ENCODE measurements at regions not wholly inside any gene's neighbourhood (a gene's known extent, or its start where the extent isn't known, plus 50 kb on each side); places are given as distances from the start of the nearest gene placed in this dataset.

DNA sequence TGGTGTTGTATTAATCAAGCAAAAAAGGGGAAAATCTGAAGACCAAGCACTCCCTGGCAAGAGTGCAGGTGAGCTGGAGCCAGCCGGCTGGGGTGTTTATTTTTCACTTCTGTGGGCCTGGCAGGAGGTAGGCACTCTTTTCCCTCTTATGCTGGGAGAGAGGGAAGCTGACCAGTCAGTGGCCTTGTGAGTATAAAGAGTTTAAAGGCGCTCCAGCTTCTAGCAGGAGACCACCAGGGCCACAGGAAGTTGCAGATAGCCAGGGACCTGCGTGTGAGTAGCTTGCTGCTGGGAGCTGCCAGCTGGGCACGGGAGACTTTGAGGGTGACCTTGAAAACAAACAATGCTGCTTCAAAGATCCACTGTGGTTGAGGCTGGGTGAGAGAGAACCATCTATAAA lies 217.4 kb upstream of the PWP1 start:
- Histone ChIP-seq H3K4me3 (replicated peaks in 1 of 3; ENCODE audit: insufficient read depth in 1 of 3, low read depth in 2 of 3, low read length in 3 of 3) (no peak overlapping the region), H4K20me1 (ENCODE audit: insufficient read depth, low read length) (0 out of 2 replicates have a peak, but pooled peaks cover 5% of the 10 kb centered on the region), H3K79me2 (ENCODE audit: insufficient read depth, low read length) (no peaks in the 10 kb centered on the region), H3K4me1 (ENCODE audit: insufficient read depth, low read length) (peaks cover 23% of the 10 kb centered on the region), H3K36me3 (replicated peaks in 1 of 2; ENCODE audit: control insufficient read depth in 1 of 2, insufficient read depth in 2 of 2, low read length in 2 of 2) (no peaks in the 10 kb centered on the region), H3K27me3 (ENCODE audit: control insufficient read depth in 1 of 2, insufficient read depth in 2 of 2, low read length in 2 of 2) (no peaks in the 10 kb centered on the region), H3K9ac (ENCODE audit: insufficient read depth, low read depth, low read length) (no peak overlapping the region), H2AFZ (ENCODE audit: low read length) (no peak overlapping the region), H3K9me3 (ENCODE audit: low read length) (no peaks in the 10 kb centered on the region), H3K27ac (ENCODE audit: extremely low read length, insufficient read depth, low read length) (no peak overlapping the region), H3K4me2 (ENCODE audit: low read depth, low read length) (no peak overlapping the region)
- TF ChIP-seq EP300 (IDR thresholded peaks at IDR 0.05; ENCODE audit: low read depth in 2 of 2, low read length in 2 of 2) (no peak), EP300 (CRISPR knock-in tag; IDR thresholded peaks at IDR 0.05; ENCODE audit: borderline replicate concordance) (no peak), POLR2G (IDR thresholded peaks at IDR 0.05; ENCODE audit: low read depth, low read length) (no peak), ELK4 (CRISPR knock-in tag; IDR thresholded peaks at IDR 0.05; ENCODE audit: borderline replicate concordance) (no peak), ZMAT5 (CRISPR knock-in tag; IDR thresholded peaks at IDR 0.05; ENCODE audit: borderline replicate concordance, low read depth) (no peak), ZBTB49 (CRISPR knock-in tag; IDR thresholded peaks at IDR 0.05; ENCODE audit: borderline replicate concordance) (no peak), BRCA1 (CRISPR knock-in tag; IDR thresholded peaks at IDR 0.05) (no peak), NFIC (IDR thresholded peaks at IDR 0.05; ENCODE audit: low read length) (no peak), AKAP8 (CRISPR knock-in tag; IDR thresholded peaks at IDR 0.05) (no peak), NPAS2 (CRISPR knock-in tag; IDR thresholded peaks at IDR 0.05; ENCODE audit: borderline replicate concordance) (no peak), ZNF337 (CRISPR knock-in tag; IDR thresholded peaks at IDR 0.05; ENCODE audit: borderline replicate concordance, low read depth) (no peak), NR2F1 (CRISPR knock-in tag; IDR thresholded peaks at IDR 0.05) (no peak), ZNF276 (CRISPR knock-in tag; IDR thresholded peaks at IDR 0.05; ENCODE audit: low read depth) (no peak), ARNT (IDR thresholded peaks at IDR 0.05) (no peak), MYC (CRISPR knock-in tag; IDR thresholded peaks at IDR 0.05; ENCODE audit: borderline replicate concordance) (no peak), TRIM24 (CRISPR knock-in tag; IDR thresholded peaks at IDR 0.05) (no peak)
- TF ChIP-seq, protein P1, sequence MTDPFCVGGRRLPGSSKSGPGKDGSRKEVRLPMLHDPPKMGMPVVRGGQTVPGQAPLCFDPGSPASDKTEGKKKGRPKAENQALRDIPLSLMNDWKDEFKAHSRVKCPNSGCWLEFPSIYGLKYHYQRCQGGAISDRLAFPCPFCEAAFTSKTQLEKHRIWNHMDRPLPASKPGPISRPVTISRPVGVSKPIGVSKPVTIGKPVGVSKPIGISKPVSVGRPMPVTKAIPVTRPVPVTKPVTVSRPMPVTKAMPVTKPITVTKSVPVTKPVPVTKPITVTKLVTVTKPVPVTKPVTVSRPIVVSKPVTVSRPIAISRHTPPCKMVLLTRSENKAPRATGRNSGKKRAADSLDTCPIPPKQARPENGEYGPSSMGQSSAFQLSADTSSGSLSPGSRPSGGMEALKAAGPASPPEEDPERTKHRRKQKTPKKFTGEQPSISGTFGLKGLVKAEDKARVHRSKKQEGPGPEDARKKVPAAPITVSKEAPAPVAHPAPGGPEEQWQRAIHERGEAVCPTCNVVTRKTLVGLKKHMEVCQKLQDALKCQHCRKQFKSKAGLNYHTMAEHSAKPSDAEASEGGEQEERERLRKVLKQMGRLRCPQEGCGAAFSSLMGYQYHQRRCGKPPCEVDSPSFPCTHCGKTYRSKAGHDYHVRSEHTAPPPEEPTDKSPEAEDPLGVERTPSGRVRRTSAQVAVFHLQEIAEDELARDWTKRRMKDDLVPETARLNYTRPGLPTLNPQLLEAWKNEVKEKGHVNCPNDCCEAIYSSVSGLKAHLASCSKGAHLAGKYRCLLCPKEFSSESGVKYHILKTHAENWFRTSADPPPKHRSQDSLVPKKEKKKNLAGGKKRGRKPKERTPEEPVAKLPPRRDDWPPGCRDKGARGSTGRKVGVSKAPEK (CRISPR knock-in tag; IDR thresholded peaks at IDR 0.05; ENCODE audit: borderline replicate concordance), result no peak
- in situ Hi-C loops (cut with HindIII; ENCODE audit: extremely low pct_ligation_motif_present, low pct_unique_long_range_greater_than_20kb) (no loop called here), intact Hi-C loops (cut with micrococcal nuclease; ENCODE audit: unreplicated experiment) (no loop called here)
- ChIA-PET POLR2A (no interaction called here), CTCF (ENCODE audit: low intra/inter-chr PET ratio, low total read pairs) (interaction anchor here (1.3 kb wide), 1 partner anchor 140 kb away, joined by 3 read pairs; no protein-coding TSS in a partner anchor)
- DNase-seq (ENCODE audit: low spot score) (no peak), FAIRE-seq (no peak), ATAC-seq (no peak)
- no TSS peak for BruUV-seq (replicated peaks)
- 43% methylated on average over 3 of the region's 4 CpGs for WGBS (ENCODE audit: low lambda C conversion rate)
